ENCODE measurements at regions not wholly inside any gene's neighbourhood (a gene's known extent, or its start where the extent isn't known, plus 50 kb on each side); places are given as distances from the start of the nearest gene placed in this dataset.

GRCh38 chr12:24600551-24600950 is 348.4 kb downstream of the BCAT1 start:
- peak; percentile 81 for DNase-seq

GRCh38 chr12:24599736-24600135 is 349.2 kb downstream of the BCAT1 start:
- no peak for DNase-seq

- peak; percentile 54 for DNase-seq
These were observed 351.3 kb downstream of the BCAT1 start for GRCh38 chr12:24597580-24597979.

GRCh38 chr12:24596768-24597388 is 352.0 kb downstream of the BCAT1 start:
- peak; percentile 55 for DNase-seq

GRCh38 chr12:24595652-24596235 is 353.2 kb downstream of the BCAT1 start:
- no peak for DNase-seq

DNA sequence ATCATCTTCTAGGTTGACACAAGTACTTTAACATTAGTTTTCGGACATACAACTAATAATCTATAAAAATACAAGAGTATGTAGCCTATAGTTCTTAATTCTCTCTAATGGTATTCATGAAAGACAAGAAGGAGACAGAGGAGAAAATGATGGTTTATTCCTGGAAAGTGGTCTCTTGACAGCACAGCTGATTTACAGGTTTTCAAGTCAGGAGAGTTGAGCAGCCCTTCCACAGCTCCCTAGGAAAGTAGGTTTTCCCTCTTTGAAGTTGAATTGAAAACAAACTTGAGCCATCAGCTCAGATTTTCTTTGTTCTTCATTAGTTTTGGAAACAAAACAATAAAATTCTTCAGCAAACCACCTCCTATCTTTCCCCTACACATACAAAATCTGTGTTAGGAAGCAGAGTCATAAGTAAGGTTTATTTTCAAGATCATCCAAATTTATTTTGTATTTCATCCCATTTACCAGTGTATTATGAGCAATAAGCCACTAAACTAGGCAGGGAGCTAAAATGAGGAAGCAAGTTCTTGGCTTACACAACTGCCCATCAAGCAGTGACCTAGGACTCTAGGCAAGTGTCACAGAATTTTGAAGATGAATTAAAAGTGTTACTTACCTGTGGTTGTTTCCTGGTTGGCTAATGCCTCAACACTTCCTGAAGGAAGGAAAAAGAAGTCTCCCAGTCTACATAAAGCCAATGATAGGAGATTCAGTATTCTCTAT is 357.0 kb downstream of the BCAT1 start:
- peak; percentile 70 for DNase-seq

DNA sequence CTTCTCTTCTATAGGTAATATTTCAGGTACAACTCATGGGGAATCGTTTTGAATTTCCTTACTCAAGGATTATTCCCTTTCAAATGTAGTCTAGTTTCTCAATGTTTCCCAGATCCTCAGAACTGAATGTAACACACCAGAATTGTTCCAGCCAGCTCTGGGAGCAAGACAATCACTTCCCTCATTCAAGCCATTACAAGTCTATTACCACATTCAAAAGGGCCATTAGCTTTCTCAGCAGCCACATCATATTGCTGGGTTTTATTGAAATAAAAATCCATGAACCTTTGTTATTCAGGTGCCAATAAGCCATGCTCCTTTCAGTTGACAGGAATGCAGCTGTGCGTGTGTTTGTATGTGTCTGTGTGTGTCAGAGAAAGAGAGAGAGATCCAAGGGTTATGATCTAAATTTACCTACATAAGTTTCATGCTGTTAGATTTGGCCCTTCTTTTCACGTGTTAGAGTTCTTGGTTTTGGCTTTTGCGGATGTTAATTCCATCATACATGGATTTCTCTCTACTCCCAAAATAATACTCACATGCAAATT is 357.7 kb downstream of the BCAT1 start:
- DNase-seq, result no peak

- DNase-seq, result no peak
These were observed 362.6 kb downstream of the BCAT1 start for GRCh38 chr12:24586293-24586692.

GRCh38 chr12:24584032-24584675 is 364.7 kb downstream of the BCAT1 start:
- DNase-seq, result peak; percentile 63

DNA sequence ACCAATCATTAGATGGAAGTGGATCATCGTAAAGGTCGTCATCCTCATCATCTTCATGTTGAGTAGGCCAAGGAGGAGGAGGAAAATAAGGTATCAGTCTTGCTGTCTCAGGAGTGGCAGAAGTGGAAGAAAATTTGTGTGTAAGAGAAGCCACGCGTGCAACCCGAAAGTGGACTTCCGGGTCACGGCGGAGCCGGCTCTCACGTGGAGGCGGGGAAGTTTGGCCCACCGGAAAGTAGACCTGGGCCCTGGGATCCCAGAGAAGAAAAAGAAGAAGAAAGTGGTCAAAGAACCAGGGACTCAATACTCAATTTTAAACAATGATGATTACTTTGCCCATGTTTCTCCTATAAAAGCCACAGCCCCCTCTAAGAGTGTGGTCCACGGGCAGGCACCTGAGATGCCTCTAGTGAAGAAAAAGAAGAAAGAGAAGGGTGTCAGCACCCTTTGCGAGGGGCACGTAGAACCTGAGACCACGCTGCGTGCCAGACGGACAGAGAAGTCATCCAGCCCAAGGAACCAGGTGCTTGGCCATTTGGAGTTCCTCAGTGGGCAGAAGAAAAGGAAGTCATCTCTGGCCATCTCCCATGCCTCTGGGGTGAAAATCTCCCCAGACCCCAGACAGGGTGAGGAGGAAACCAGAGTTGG is 365.8 kb downstream of the BCAT1 start:
- DNase-seq, result no peak

GRCh38 chr12:24574538-24574937 is 374.4 kb downstream of the BCAT1 start:
- no peak for DNase-seq

DNA sequence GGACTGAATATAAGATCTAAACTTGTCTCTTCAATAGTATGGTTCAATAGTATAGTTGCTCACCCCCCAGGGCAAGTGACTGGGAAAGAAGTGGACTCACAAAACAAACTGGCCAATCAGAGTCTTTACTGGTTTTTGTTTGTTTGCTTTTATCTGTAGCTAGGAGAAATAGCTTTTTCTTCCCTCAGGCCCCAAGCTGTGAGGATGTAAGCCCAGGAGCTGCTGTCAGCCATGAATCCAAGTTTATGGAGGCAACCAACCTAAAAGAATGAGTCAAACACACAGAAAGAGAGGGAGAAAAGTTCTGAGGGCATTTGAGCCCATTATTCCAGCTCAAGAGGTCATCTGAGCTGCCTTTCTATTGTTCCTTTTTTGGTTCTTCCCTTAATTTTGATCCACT is 375.3 kb downstream of the BCAT1 start:
- DNase-seq, result no peak

DNA sequence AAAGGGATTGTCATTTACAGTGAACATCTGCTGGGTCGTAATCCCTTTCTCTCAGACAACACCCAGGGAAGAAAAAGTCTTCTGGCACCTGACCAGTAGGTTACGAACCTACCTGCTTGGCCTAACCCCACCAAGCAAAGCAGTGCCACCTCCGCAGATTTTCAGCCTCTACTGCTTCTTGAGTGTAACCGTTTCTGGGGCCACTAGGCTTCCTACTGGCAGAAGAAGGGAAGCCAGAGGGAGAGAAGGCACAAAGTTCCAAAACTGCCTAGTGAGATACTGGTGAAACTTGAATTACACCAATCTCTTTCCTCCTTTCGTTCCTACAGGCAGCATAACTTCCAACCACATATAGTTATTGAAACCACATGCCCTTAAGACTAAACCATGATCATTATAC is 383.6 kb downstream of the BCAT1 start:
- DNase-seq, result no peak

- peak; percentile 29 for DNase-seq
These were observed 386.0 kb downstream of the BCAT1 start for GRCh38 chr12:24562771-24563431.

- DNase-seq, result peak; percentile 39
These were observed 386.8 kb downstream of the BCAT1 start for GRCh38 chr12:24561882-24562770.

GRCh38 chr12:24561411-24561871 is 387.5 kb downstream of the BCAT1 start:
- no peak for DNase-seq

GRCh38 chr12:24560831-24561271 is 388.1 kb downstream of the BCAT1 start:
- DNase-seq, result no peak

DNA sequence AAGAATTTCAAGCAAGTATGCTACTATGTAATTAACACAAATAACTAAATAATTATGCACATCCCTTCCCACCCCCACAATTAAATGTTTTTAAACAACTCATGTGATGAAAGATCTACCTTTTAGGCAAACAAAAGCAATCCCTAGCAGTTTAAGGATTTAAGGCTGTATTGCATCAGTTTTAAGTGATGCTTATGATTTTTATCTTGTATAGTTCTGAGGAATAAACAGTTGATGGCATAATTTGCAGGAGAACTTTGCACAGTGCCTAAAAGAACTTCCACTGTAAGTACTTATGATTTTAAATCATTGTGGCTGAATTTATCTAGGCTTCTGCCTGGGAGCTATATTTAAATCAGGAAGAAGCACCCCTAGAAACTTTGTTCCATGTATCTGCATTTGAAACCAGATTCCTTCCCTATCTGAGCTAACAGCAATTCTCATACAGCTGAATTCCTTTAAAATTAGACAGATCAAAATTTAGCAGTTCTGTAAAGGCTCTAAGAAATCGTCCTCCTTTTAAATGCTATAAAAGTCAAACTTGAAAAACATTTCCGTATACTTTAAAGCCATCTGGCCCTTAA is 388.6 kb downstream of the BCAT1 start:
- no peak for DNase-seq

DNA sequence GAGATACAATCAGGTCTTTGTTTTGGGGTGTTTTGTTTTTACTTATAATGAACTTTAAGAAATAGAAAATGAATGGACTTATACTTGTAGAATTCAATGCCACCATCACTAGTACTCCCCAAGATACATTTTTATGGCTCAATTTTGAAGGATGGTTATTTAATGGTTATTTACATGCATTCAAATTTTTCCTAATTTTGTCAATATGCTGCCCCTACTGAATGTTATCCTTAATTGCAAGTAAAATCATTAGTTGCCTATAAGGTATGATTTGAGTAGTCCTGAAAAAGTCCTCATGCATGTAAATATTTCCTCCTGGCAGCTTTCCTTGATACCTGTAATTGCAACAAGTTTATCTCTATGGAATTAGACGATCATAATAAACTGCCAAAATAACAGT is 391.2 kb downstream of the BCAT1 start:
- DNase-seq, result no peak

- DNase-seq, result no peak
These were observed 393.2 kb downstream of the BCAT1 start for GRCh38 chr12:24555730-24556129.
